Endodermal cell (in vitro differentiated cells): ENCODE measurements at regions not wholly inside any gene's neighbourhood (a gene's known extent, or its start where the extent isn't known, plus 50 kb on each side); places are given as distances from the start of the nearest gene placed in this dataset.

ENCODE experiments used
- DNase-seq: peaks from one replicate; pipeline ENCODE4 v3.0.0-alpha.2; 2017
- H3K27ac ChIP-seq: 2 replicates; pipeline ENCODE4 v1.5.1; 2013; ENCODE audit warnings: mild to moderate bottlenecking, low read depth, low read length, moderate library complexity
- H3K27me3 ChIP-seq: 2 replicates; pipeline ENCODE4 v1.6.1; 2013; ENCODE audit warnings: mild to moderate bottlenecking, low read length, moderate library complexity; ENCODE audit not compliant: insufficient read depth, control insufficient read depth, poor library complexity, severe bottlenecking
- H3K36me3 ChIP-seq: 2 replicates; pipeline ENCODE4 v1.7.0; 2013; ENCODE audit warnings: mild to moderate bottlenecking, low read length, moderate library complexity; ENCODE audit not compliant: control insufficient read depth, insufficient read depth
- H3K4me1 ChIP-seq: one replicate; pipeline ENCODE4 v1.7.0; 2013; ENCODE audit warnings: low read length; ENCODE audit not compliant: control insufficient read depth, insufficient read depth
- H3K4me3 ChIP-seq: 2 replicates; pipeline ENCODE4 v1.5.1; 2013; ENCODE audit warnings: mild to moderate bottlenecking, low read length, moderate library complexity
- H3K9ac ChIP-seq: 2 replicates; pipeline ENCODE4 v1.6.1; 2013; ENCODE audit warnings: mild to moderate bottlenecking, low read length, moderate library complexity; ENCODE audit not compliant: poor library complexity, severe bottlenecking; ENCODE audit errors: extremely low read depth
- H3K9me3 ChIP-seq: 2 replicates; pipeline ENCODE4 v1.6.1; 2013; ENCODE audit warnings: mild to moderate bottlenecking, low read length, moderate library complexity; ENCODE audit not compliant: control insufficient read depth
- H3K27ac Mint-ChIP-seq: 2 replicates; pipeline ENCODE4 v1.8.0; 2020; ENCODE audit warnings: mixed read lengths
- H3K27me3 Mint-ChIP-seq: 2 replicates; pipeline ENCODE4 v1.8.0; 2021; ENCODE audit warnings: mild to moderate bottlenecking, mixed read lengths; ENCODE audit not compliant: insufficient read depth
- H3K36me3 Mint-ChIP-seq: 2 replicates; pipeline ENCODE4 v1.8.0; 2020; ENCODE audit warnings: low read depth, mixed read lengths
- H3K4me1 Mint-ChIP-seq: 2 replicates; pipeline ENCODE4 v1.8.0; 2020; ENCODE audit warnings: mixed read lengths
- H3K4me3 Mint-ChIP-seq: 2 replicates; pipeline ENCODE4 v1.8.0; 2020; ENCODE audit warnings: mild to moderate bottlenecking, moderate library complexity, mixed read lengths
- H3K9me3 Mint-ChIP-seq: 2 replicates; pipeline ENCODE4 v1.8.0; 2020; ENCODE audit warnings: mild to moderate bottlenecking, mixed read lengths
- CTCF ChIP-seq: fragments of 200-600 bp; sonication (generic); conservative IDR thresholded peaks from 2 replicates; pipeline ENCODE4 v1.5.0; 2021; ENCODE audit warnings: antibody characterized with exemption, mild to moderate bottlenecking
- WGBS, 2 experiments: methylation state at CpG; one replicate each; pipeline versions ENCODE4 v1.1.5 to v1.1.7; 2013; ENCODE audit warnings: missing lambda C conversion rate in 2 of 2, mixed read lengths in 1 of 2; ENCODE audit not compliant: insufficient coverage in 1 of 2, insufficient read length in 1 of 2; 5-methylcytosine and 5-hydroxymethylcytosine counted together

GRCh38 chr12:69099201-69099837, 140.1 kb upstream of the CPSF6 start:
- H3K4me1 ChIP-seq: peaks cover 9% of the 10 kb centered on the region
- H3K36me3 ChIP-seq: no peaks in the 10 kb centered on the region
- H3K27me3 ChIP-seq: no peaks in the 10 kb centered on the region
- H3K9me3 Mint-ChIP-seq: no peaks in the 10 kb centered on the region
- H3K36me3 Mint-ChIP-seq: no peaks in the 10 kb centered on the region
- no peak for TF ChIP-seq CTCF
- DNase-seq: peak; percentile 69
- H3K4me1 Mint-ChIP-seq: peaks cover 9% of the 10 kb centered on the region
- H3K27me3 Mint-ChIP-seq: no peaks in the 10 kb centered on the region
- H3K4me3 Mint-ChIP-seq: no peak overlapping the region
- no peak overlapping the region for H3K9ac ChIP-seq
- H3K4me3 ChIP-seq: no peak overlapping the region
- H3K27ac Mint-ChIP-seq: peak overlapping the region; percentile 8
- WGBS, 2 experiments: 58 to 72% methylated on average over 6 to 9 of the region's 9 CpGs
- no peaks in the 10 kb centered on the region for H3K9me3 ChIP-seq
- H3K27ac ChIP-seq: no peak overlapping the region

- H3K9ac ChIP-seq: no peak overlapping the region
- H3K4me3 ChIP-seq: no peak overlapping the region
- Mint-ChIP-seq H3K4me1 (peaks cover 9% of the 10 kb centered on the region), H3K4me3 (no peak overlapping the region), H3K27ac (no peak overlapping the region), H3K27me3 (no peaks in the 10 kb centered on the region), H3K9me3 (no peaks in the 10 kb centered on the region), H3K36me3 (no peaks in the 10 kb centered on the region)
- WGBS, 2 experiments: 93 to 100% methylated on average over 4 of the region's 4 CpGs
- no peak overlapping the region for H3K27ac ChIP-seq
- no peaks in the 10 kb centered on the region for H3K36me3 ChIP-seq
- TF ChIP-seq CTCF: no peak
- no peaks in the 10 kb centered on the region for H3K27me3 ChIP-seq
- peaks cover 8% of the 10 kb centered on the region for H3K4me1 ChIP-seq
- H3K9me3 ChIP-seq: no peaks in the 10 kb centered on the region
- no peak for DNase-seq
These were observed 137.9 kb upstream of the CPSF6 start for GRCh38 chr12:69101505-69101904.

GRCh38 chr12:69102856-69103255, 136.5 kb upstream of the CPSF6 start:
- no peaks in the 10 kb centered on the region for H3K36me3 Mint-ChIP-seq
- Histone ChIP-seq H3K4me3 (no peak overlapping the region), H3K9me3 (no peaks in the 10 kb centered on the region), H3K36me3 (no peaks in the 10 kb centered on the region), H3K9ac (no peak overlapping the region), H3K27ac (no peak overlapping the region), H3K4me1 (peaks cover 2% of the 10 kb centered on the region), H3K27me3 (no peaks in the 10 kb centered on the region)
- no peak for TF ChIP-seq CTCF
- no peaks in the 10 kb centered on the region for H3K9me3 Mint-ChIP-seq
- no peak overlapping the region for H3K27ac Mint-ChIP-seq
- peaks cover 10% of the 10 kb centered on the region for H3K4me1 Mint-ChIP-seq
- no peak for DNase-seq
- no peak overlapping the region for H3K4me3 Mint-ChIP-seq
- WGBS, 2 experiments: 90 to 100% methylated on average over 3 of the region's 3 CpGs
- H3K27me3 Mint-ChIP-seq: no peaks in the 10 kb centered on the region
